Suprapubic skin (tissue), 4 donors: ENCODE measurements at regions not wholly inside any gene's neighbourhood (a gene's known extent, or its start where the extent isn't known, plus 50 kb on each side); places are given as distances from the start of the nearest gene placed in this dataset.

Experiments
- DNase-seq, 2 donors: peaks; one replicate each; pipeline ENCODE4 v3.0.0-alpha.2; 2019; ENCODE audit warnings: low spot score in 2 of 2
- H3K27ac ChIP-seq: fragments of 200-600 bp; sonication (generic); one replicate; pipeline ENCODE4 v1.5.1; 2019
- H3K27me3 ChIP-seq: fragments of 200-600 bp; sonication (generic); one replicate; pipeline ENCODE4 v1.5.1; 2019
- H3K36me3 ChIP-seq: fragments of 200-600 bp; sonication (generic); one replicate; pipeline ENCODE4 v1.5.1; 2019
- H3K4me1 ChIP-seq: fragments of 200-600 bp; sonication (generic); one replicate; pipeline ENCODE4 v1.5.1; 2019
- H3K4me3 ChIP-seq: fragments of 200-600 bp; sonication (generic); one replicate; pipeline ENCODE4 v1.5.1; 2019; ENCODE audit warnings: mild to moderate bottlenecking
- H3K9me3 ChIP-seq: fragments of 200-600 bp; sonication (generic); one replicate; pipeline ENCODE4 v1.5.1; 2019
- EP300 ChIP-seq: sonication (generic); formaldehyde crosslinking; IDR thresholded peaks from one replicate; pipeline ENCODE4 v1.6.1; 2017; ENCODE audit warnings: antibody characterized with exemption
- POLR2A ChIP-seq, 2 donors: fragments of 450-650 bp; IDR thresholded peaks; one replicate each; pipeline ENCODE4 v1.6.1; 2017; ENCODE audit warnings: antibody characterized with exemption in 2 of 2, mild to moderate bottlenecking in 2 of 2, moderate library complexity in 2 of 2
- POLR2AphosphoS5 ChIP-seq, 3 donors: sonication (generic); formaldehyde crosslinking; IDR thresholded peaks; one replicate each; pipeline ENCODE4 v1.6.1; 2017; ENCODE audit warnings: antibody characterized with exemption in 3 of 3
- WGBS: methylation state at CpG from one replicate; pipeline ENCODE4 v1.1.5; 2018; 5-methylcytosine and 5-hydroxymethylcytosine counted together
- TF ChIP-seq, protein P1 (sequence below), 2 donors: fragments of 200-600 bp in 1 of 2; fragments of 450-650 bp in 1 of 2; sonication (generic) in 1 of 2; IDR thresholded peaks; one replicate each; pipeline ENCODE4 v1.5.1; 2016 to 2019; ENCODE audit warnings: antibody characterized with exemption in 2 of 2, mild to moderate bottlenecking in 1 of 2, moderate library complexity in 1 of 2

DNA sequence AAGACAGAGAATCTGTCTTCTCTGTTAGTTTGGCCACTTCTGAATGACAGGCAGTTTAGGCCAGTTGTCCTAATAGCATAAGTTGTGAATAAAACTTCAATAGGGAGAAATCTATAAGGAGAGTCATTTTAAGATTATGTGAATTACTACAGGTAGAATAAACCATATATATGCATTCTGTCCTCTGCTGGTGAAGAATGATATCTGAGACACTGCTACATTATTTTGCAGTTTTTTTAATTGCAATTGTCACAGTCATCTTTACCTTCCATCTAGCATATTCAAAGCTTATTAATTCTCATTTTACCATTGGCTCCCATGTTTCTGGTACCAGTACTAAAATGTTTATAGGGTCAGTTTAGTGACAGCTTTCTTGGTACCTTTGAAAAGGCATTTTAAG, 519.6 kb upstream of the DEPDC1 start:
- no peak for DNase-seq
- TF ChIP-seq EP300 (no peak), POLR2A (IDR thresholded peaks at IDR 0.05) (no peak), POLR2AphosphoS5 (IDR thresholded peaks at IDR 0.05) (no peak)
- TF ChIP-seq, protein P1, sequence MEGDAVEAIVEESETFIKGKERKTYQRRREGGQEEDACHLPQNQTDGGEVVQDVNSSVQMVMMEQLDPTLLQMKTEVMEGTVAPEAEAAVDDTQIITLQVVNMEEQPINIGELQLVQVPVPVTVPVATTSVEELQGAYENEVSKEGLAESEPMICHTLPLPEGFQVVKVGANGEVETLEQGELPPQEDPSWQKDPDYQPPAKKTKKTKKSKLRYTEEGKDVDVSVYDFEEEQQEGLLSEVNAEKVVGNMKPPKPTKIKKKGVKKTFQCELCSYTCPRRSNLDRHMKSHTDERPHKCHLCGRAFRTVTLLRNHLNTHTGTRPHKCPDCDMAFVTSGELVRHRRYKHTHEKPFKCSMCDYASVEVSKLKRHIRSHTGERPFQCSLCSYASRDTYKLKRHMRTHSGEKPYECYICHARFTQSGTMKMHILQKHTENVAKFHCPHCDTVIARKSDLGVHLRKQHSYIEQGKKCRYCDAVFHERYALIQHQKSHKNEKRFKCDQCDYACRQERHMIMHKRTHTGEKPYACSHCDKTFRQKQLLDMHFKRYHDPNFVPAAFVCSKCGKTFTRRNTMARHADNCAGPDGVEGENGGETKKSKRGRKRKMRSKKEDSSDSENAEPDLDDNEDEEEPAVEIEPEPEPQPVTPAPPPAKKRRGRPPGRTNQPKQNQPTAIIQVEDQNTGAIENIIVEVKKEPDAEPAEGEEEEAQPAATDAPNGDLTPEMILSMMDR (IDR thresholded peaks at IDR 0.05) = no peak
- H3K9me3 ChIP-seq = no peaks in the 10 kb centered on the region
- no peaks in the 10 kb centered on the region for H3K27me3 ChIP-seq
- no peak overlapping the region for H3K27ac ChIP-seq
- no peaks in the 10 kb centered on the region for H3K4me1 ChIP-seq
- H3K4me3 ChIP-seq = no peak overlapping the region
- H3K36me3 ChIP-seq = no peaks in the 10 kb centered on the region

GRCh38 chr1:69029649-69030048, 532.8 kb upstream of the DEPDC1 start:
- no peak for DNase-seq
- H3K4me1 ChIP-seq = no peaks in the 10 kb centered on the region
- H3K27ac ChIP-seq = no peak overlapping the region
- 83% methylated on average over 3 of the region's 3 CpGs for WGBS
- no peak overlapping the region for H3K4me3 ChIP-seq
- TF ChIP-seq POLR2A (IDR thresholded peaks at IDR 0.05) = no peak
- no peak for TF ChIP-seq EP300
- TF ChIP-seq, protein P1 (IDR thresholded peaks at IDR 0.05) = no peak
- TF ChIP-seq POLR2AphosphoS5 (IDR thresholded peaks at IDR 0.05) = no peak
- no peaks in the 10 kb centered on the region for H3K9me3 ChIP-seq
- no peaks in the 10 kb centered on the region for H3K27me3 ChIP-seq
- H3K36me3 ChIP-seq = no peaks in the 10 kb centered on the region

GRCh38 chr1:69038379-69038778, 529.3 kb upstream of the LRRC7 start:
- no peaks in the 10 kb centered on the region for H3K4me1 ChIP-seq
- H3K27ac ChIP-seq = no peak overlapping the region
- TF ChIP-seq POLR2AphosphoS5 (IDR thresholded peaks at IDR 0.05) (no peak), EP300 (no peak), POLR2A (IDR thresholded peaks at IDR 0.05) (no peak)
- TF ChIP-seq, protein P1 (IDR thresholded peaks at IDR 0.05) = no peak
- DNase-seq = no peak
- H3K9me3 ChIP-seq = peaks cover 15% of the 10 kb centered on the region
- H3K27me3 ChIP-seq = no peaks in the 10 kb centered on the region
- H3K4me3 ChIP-seq = no peak overlapping the region
- H3K36me3 ChIP-seq = no peaks in the 10 kb centered on the region

DNA sequence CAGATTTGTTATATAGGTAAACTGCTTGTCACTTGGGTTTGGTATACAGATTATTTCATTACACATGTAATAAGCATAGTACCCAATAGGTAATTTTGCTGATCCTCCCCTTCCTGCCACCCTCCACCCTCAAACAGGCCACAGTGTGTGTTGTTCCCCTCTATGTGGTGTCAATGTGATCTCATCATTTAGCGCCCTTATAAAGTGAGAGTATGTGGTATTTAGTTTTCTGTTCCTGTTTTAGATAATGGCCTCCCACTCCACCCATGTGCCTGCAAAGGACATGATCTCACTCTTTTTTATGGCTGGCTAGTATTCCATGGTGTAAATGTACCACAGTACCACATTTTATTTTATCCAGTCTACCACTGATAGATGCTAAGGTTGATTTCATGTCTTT, 522.1 kb upstream of the LRRC7 start:
- H3K27ac ChIP-seq = no peak overlapping the region
- DNase-seq = no peak
- no peaks in the 10 kb centered on the region for H3K4me1 ChIP-seq
- no peak overlapping the region for H3K4me3 ChIP-seq
- no peaks in the 10 kb centered on the region for H3K9me3 ChIP-seq
- TF ChIP-seq POLR2AphosphoS5 (IDR thresholded peaks at IDR 0.05) = no peak
- no peak for TF ChIP-seq POLR2A (IDR thresholded peaks at IDR 0.05)
- TF ChIP-seq, protein P1 (IDR thresholded peaks at IDR 0.05) = no peak
- no peak for TF ChIP-seq EP300
- 91% methylated on average over 1 of the region's 1 CpG for WGBS
- H3K36me3 ChIP-seq = no peaks in the 10 kb centered on the region
- no peaks in the 10 kb centered on the region for H3K27me3 ChIP-seq

DNA sequence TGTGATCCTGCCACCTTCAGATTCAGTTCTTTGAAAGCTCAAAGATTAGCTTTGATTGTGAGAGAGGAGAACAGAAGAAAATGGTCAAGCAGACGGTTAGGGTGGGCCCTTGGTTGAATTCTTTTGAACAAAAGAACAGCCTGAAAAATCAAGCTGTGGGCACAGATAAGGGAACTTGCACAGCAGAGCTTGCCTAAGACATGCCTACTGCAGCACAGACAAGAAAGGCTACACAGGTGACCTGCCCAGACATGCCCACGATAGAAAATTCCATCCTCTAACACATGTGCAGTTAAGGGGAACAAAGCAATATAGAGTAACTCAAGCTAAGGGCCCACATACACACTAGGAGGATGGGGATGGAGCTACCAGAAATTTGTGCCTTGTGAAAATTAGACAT, 512.5 kb upstream of the LRRC7 start:
- Histone ChIP-seq H3K27me3 (no peaks in the 10 kb centered on the region), H3K27ac (no peak overlapping the region), H3K36me3 (no peaks in the 10 kb centered on the region), H3K4me3 (no peak overlapping the region), H3K4me1 (no peaks in the 10 kb centered on the region), H3K9me3 (no peaks in the 10 kb centered on the region)
- DNase-seq = no peak
- TF ChIP-seq POLR2A (IDR thresholded peaks at IDR 0.05) = no peak
- TF ChIP-seq, protein P1 (IDR thresholded peaks at IDR 0.05) = no peak
- TF ChIP-seq POLR2AphosphoS5 (IDR thresholded peaks at IDR 0.05) = no peak
- TF ChIP-seq EP300 = no peak
- 52% methylated on average over 2 of the region's 2 CpGs for WGBS
